B cell (primary cell): ENCODE measurements at regions not wholly inside any gene's neighbourhood (a gene's known extent, or its start where the extent isn't known, plus 50 kb on each side); places are given as distances from the start of the nearest gene placed in this dataset.

Experiments used
- ATAC-seq: fragments of 200-7000 bp; cut with Tn5 transposase; one replicate; pipeline ENCODE4 v1.10.0; 2021; ENCODE audit warnings: low read depth, mild to moderate bottlenecking, moderate number of reproducible peaks, moderate library complexity
- CTCF ChIA-PET: fragments of 350-600 bp; sonication (Branson Sonifier 250); formaldehyde crosslinking; loops from one replicate; lab custom pipeline; 2021; ENCODE audit warnings: antibody characterized with exemption, inconsistent platforms; lab: Charles Lee
- POLR2A ChIA-PET: fragments of 350-600 bp; sonication (Branson Sonifier 250); formaldehyde crosslinking; loops from one replicate; lab custom pipeline; 2021; ENCODE audit warnings: antibody characterized with exemption; lab: Charles Lee
- DNase-seq: peaks from one replicate; pipeline ENCODE4 v3.0.0; 2013
- H2AFZ ChIP-seq: 2 replicates; pipeline ENCODE4 v1.6.1; 2012; ENCODE audit warnings: mild to moderate bottlenecking, low read depth, low read length; ENCODE audit not compliant: insufficient read depth, poor library complexity, severe bottlenecking
- H3K27ac ChIP-seq, 2 donors: 1 replicate in 1 of 2; 2 replicates in 1 of 2; pipeline ENCODE4 v1.5.1; 2012 to 2013; ENCODE audit warnings: low read length in 2 of 2, mild to moderate bottlenecking in 2 of 2, moderate library complexity in 1 of 2
- H3K27me3 ChIP-seq, 4 experiments: fragments of 200-600 bp in 1 of 4; sonication (generic) in 1 of 4; replicated peaks in 1 of 4; 1 replicate in 2 of 4; 2 replicates in 2 of 4; pipeline versions ENCODE4 v1.6.1 to v1.7.0; 2013 to 2016; ENCODE audit warnings: low read length in 3 of 4, mild to moderate bottlenecking in 2 of 4, mixed read lengths in 1 of 4, moderate library complexity in 1 of 4; ENCODE audit not compliant: insufficient read depth in 4 of 4, control insufficient read depth in 3 of 4; ENCODE audit errors: control extremely low read depth in 1 of 4
- H3K36me3 ChIP-seq, 2 experiments: replicated peaks in 1 of 2; 1 replicate in 1 of 2; 2 replicates in 1 of 2; pipeline versions ENCODE4 v1.6.1 to v1.7.1; 2013; ENCODE audit warnings: low read length in 1 of 2; ENCODE audit not compliant: insufficient read depth in 2 of 2, control insufficient read depth in 1 of 2; ENCODE audit errors: control extremely low read depth in 1 of 2, extremely low read depth in 1 of 2
- H3K4me1 ChIP-seq, 2 donors: fragments of 200-600 bp in 1 of 2; sonication (generic) in 1 of 2; 1 replicate in 1 of 2; 2 replicates in 1 of 2; pipeline versions ENCODE4 v1.5.1 to v1.6.1; 2013 to 2017; ENCODE audit warnings: low read length in 2 of 2; ENCODE audit not compliant: control insufficient read depth in 2 of 2, insufficient read depth in 2 of 2
- H3K4me2 ChIP-seq: replicated peaks from 2 replicates; pipeline ENCODE3; 2012; ENCODE audit warnings: mild to moderate bottlenecking, low read depth, low read length; ENCODE audit not compliant: poor library complexity, severe bottlenecking
- H3K4me3 ChIP-seq, 5 experiments: fragments of 200-600 bp in 1 of 5; sonication (generic) in 1 of 5; 1 replicate in 3 of 5; 2 replicates in 2 of 5; pipeline versions ENCODE4 v1.5.1 to v1.7.0; 2011 to 2016; ENCODE audit warnings: low read length in 4 of 5, mild to moderate bottlenecking in 4 of 5, low read depth in 2 of 5, control low read depth in 1 of 5, moderate library complexity in 1 of 5; ENCODE audit not compliant: insufficient read depth in 1 of 5; ENCODE audit errors: control extremely low read depth in 1 of 5, extremely low read depth in 1 of 5
- H3K79me2 ChIP-seq: fragments of 200-600 bp; sonication (generic); one replicate; pipeline ENCODE4 v1.6.0; 2016; ENCODE audit warnings: low read length; ENCODE audit not compliant: control insufficient read depth, insufficient read depth
- H3K9ac ChIP-seq: fragments of 200-600 bp; sonication (generic); 2 replicates; pipeline ENCODE4 v1.6.1; 2017; ENCODE audit warnings: mild to moderate bottlenecking, low read length, moderate library complexity
- H3K9me3 ChIP-seq, 3 donors: one replicate each; pipeline versions ENCODE4 v1.6.1 to v1.7.1; 2013; ENCODE audit warnings: low read length in 2 of 3; ENCODE audit not compliant: control insufficient read depth in 2 of 3, insufficient read depth in 1 of 3; ENCODE audit errors: control extremely low read depth in 1 of 3
- H4K20me1 ChIP-seq: 2 replicates; pipeline ENCODE4 v1.6.0; 2012; ENCODE audit warnings: mild to moderate bottlenecking, low read length; ENCODE audit not compliant: insufficient read depth, control insufficient read depth, poor library complexity, severe bottlenecking
- H3K27ac Mint-ChIP-seq: one replicate; pipeline ENCODE4 v1.8.0; 2021; ENCODE audit warnings: mixed read lengths
- H3K27me3 Mint-ChIP-seq: one replicate; pipeline ENCODE4 v1.8.0; 2021; ENCODE audit warnings: mixed read lengths
- H3K4me1 Mint-ChIP-seq: one replicate; pipeline ENCODE4 v1.8.0; 2021; ENCODE audit warnings: mixed read lengths
- H3K4me3 Mint-ChIP-seq: one replicate; pipeline ENCODE4 v1.8.0; 2021; ENCODE audit warnings: mixed read lengths
- H3K9me3 Mint-ChIP-seq: one replicate; pipeline ENCODE4 v1.8.0; 2022; ENCODE audit warnings: mixed read lengths; ENCODE audit not compliant: insufficient read depth
- CTCF ChIP-seq: fragments of 200-600 bp; IDR thresholded peaks from one replicate; pipeline ENCODE4 v1.8.0; 2022; ENCODE audit warnings: antibody characterized with exemption, mild to moderate bottlenecking
- EZH2 ChIP-seq: IDR thresholded peaks from 2 replicates; pipeline ENCODE4 v1.6.1; 2012; ENCODE audit warnings: borderline replicate concordance, low read depth, mild to moderate bottlenecking, moderate library complexity, low read length; ENCODE audit not compliant: insufficient read depth, poor library complexity, severe bottlenecking
- WGBS: methylation state at CpG from one replicate; pipeline ENCODE4 v1.1.5; 2013; ENCODE audit warnings: missing lambda C conversion rate; ENCODE audit not compliant: insufficient coverage; 5-methylcytosine and 5-hydroxymethylcytosine counted together
- intact Hi-C: fragments of 100-400 bp; cut with micrococcal nuclease; formaldehyde crosslinking; loops from one replicate; pipeline ENCODE4 v1.10.0; 2022

- Histone ChIP-seq H3K4me3 (no peak overlapping the region), H3K9me3 (peaks cover 0 to 2% (median 0%) of the 10 kb centered on the region in 3 donors), H3K9ac (no peak overlapping the region), H2AFZ (no peak overlapping the region), H4K20me1 (no peaks in the 10 kb centered on the region), H3K27ac (no peak overlapping the region), H3K27me3 (no peaks in the 10 kb centered on the region), H3K4me2 (no peak overlapping the region), H3K4me1 (no peaks in the 10 kb centered on the region), H3K79me2 (no peaks in the 10 kb centered on the region), H3K36me3 (no peaks in the 10 kb centered on the region)
- TF ChIP-seq CTCF (no peak), EZH2 (no peak)
- CTCF ChIA-PET: no interaction called here
- POLR2A ChIA-PET: no interaction called here
- intact Hi-C loops: no loop called here
- 58% methylated on average over 1 of the region's 2 CpGs for WGBS
- no peak for ATAC-seq
- H3K4me3 Mint-ChIP-seq: no peak overlapping the region
- DNase-seq: no peak
- H3K27ac Mint-ChIP-seq: no peak overlapping the region
- peaks cover 3% of the 10 kb centered on the region for H3K27me3 Mint-ChIP-seq
- no peaks in the 10 kb centered on the region for H3K4me1 Mint-ChIP-seq
- H3K9me3 Mint-ChIP-seq: no peaks in the 10 kb centered on the region
Observed at GRCh38 chr2:180722551-180723239, 257.7 kb upstream of the UBE2E3 start.

- ChIA-PET POLR2A (no interaction called here), CTCF (no interaction called here)
- ATAC-seq (no peak), DNase-seq (no peak)
- H3K27me3 ChIP-seq: no peaks in the 10 kb centered on the region
- Mint-ChIP-seq H3K27me3 (peaks cover 3% of the 10 kb centered on the region), H3K4me1 (no peaks in the 10 kb centered on the region), H3K27ac (no peak overlapping the region), H3K9me3 (no peaks in the 10 kb centered on the region), H3K4me3 (no peak overlapping the region)
- H3K9ac ChIP-seq: no peak overlapping the region
- WGBS: no CpG with 5 or more reads among the region's 1 CpG
- no peaks in the 10 kb centered on the region for H3K36me3 ChIP-seq
- H3K9me3 ChIP-seq: peaks cover 0 to 2% (median 2%) of the 10 kb centered on the region in 3 donors
- H2AFZ ChIP-seq: no peak overlapping the region
- H3K4me2 ChIP-seq: no peak overlapping the region
- H3K4me3 ChIP-seq: no peak overlapping the region
- intact Hi-C loops: no loop called here
- no peak overlapping the region for H3K27ac ChIP-seq
- no peaks in the 10 kb centered on the region for H3K79me2 ChIP-seq
- TF ChIP-seq CTCF: no peak
- TF ChIP-seq EZH2: no peak
- no peaks in the 10 kb centered on the region for H4K20me1 ChIP-seq
- no peaks in the 10 kb centered on the region for H3K4me1 ChIP-seq
Observed at GRCh38 chr2:180720829-180721228, 259.6 kb upstream of the UBE2E3 start.
